Activated CD8-positive, alpha-beta T cell treated with anti-CD3 and anti-CD28 coated beads for 36 hours (primary cell): ENCODE measurements at regions not wholly inside any gene's neighbourhood (a gene's known extent, or its start where the extent isn't known, plus 50 kb on each side); places are given as distances from the start of the nearest gene placed in this dataset.

Experiments
- ATAC-seq: fragments of 200-7000 bp; cut with Tn5 transposase; one replicate; pipeline ENCODE4 v1.10.0; 2021; ENCODE audit warnings: mild to moderate bottlenecking, moderate library complexity
- CTCF ChIA-PET: fragments of 350-600 bp; sonication (Branson Sonifier 250); formaldehyde crosslinking; loops from one replicate; lab custom pipeline; 2021; ENCODE audit warnings: antibody characterized with exemption; lab: Charles Lee
- POLR2A ChIA-PET: fragments of 350-600 bp; sonication (Branson Sonifier 250); formaldehyde crosslinking; loops from one replicate; lab custom pipeline; 2021; ENCODE audit warnings: antibody characterized with exemption; lab: Charles Lee
- DNase-seq: peaks from one replicate; pipeline ENCODE4 v3.0.0-alpha.2; 2020
- H3K27ac Mint-ChIP-seq: one replicate; pipeline ENCODE4 v1.8.0; 2021; ENCODE audit warnings: mild to moderate bottlenecking, mixed read lengths
- H3K27me3 Mint-ChIP-seq: one replicate; pipeline ENCODE4 v1.8.0; 2021; ENCODE audit warnings: mixed read lengths
- H3K36me3 Mint-ChIP-seq: one replicate; pipeline ENCODE4 v1.8.0; 2021; ENCODE audit warnings: low read depth, mixed read lengths
- H3K4me1 Mint-ChIP-seq: one replicate; pipeline ENCODE4 v1.8.0; 2021; ENCODE audit warnings: low read depth, mixed read lengths
- H3K4me3 Mint-ChIP-seq: one replicate; pipeline ENCODE4 v1.8.0; 2021; ENCODE audit warnings: mild to moderate bottlenecking, moderate library complexity, mixed read lengths
- H3K9me3 Mint-ChIP-seq: one replicate; pipeline ENCODE4 v1.8.0; 2021; ENCODE audit warnings: mixed read lengths
- intact Hi-C: fragments of 100-400 bp; cut with micrococcal nuclease; formaldehyde crosslinking; loops from one replicate; pipeline ENCODE4 v1.10.0; 2022
- TF ChIP-seq, protein P1 (sequence below): fragments of 200-600 bp; IDR thresholded peaks from one replicate; pipeline ENCODE4 v1.8.0; 2022; ENCODE audit warnings: antibody characterized with exemption, mild to moderate bottlenecking

DNA sequence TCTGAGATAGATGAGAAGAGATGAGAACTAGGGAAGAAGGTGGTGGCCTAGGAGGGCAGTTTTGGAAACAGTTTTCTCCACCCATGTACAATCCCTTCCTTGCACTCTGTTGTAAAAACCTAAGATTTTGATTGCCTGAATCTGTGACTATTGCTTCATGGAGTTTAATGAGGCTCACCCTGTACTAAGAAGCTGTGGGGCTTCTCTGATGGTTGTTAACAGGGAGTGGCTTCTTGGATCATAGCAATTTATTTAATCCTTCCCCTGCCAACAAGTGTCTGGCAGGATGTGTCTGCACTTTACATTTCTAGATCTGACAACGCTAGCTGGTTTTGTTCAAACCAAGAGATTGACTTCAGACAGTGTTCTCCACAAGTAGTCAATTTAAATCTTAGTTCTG is 74.7 kb upstream of the C5orf46 start:
- Mint-ChIP-seq H3K4me1 (no peaks in the 10 kb centered on the region), H3K27ac (no peak overlapping the region), H3K4me3 (no peak overlapping the region), H3K27me3 (peaks cover 2% of the 10 kb centered on the region), H3K9me3 (no peaks in the 10 kb centered on the region), H3K36me3 (no peaks in the 10 kb centered on the region)
- no peak for DNase-seq
- TF ChIP-seq, protein P1, sequence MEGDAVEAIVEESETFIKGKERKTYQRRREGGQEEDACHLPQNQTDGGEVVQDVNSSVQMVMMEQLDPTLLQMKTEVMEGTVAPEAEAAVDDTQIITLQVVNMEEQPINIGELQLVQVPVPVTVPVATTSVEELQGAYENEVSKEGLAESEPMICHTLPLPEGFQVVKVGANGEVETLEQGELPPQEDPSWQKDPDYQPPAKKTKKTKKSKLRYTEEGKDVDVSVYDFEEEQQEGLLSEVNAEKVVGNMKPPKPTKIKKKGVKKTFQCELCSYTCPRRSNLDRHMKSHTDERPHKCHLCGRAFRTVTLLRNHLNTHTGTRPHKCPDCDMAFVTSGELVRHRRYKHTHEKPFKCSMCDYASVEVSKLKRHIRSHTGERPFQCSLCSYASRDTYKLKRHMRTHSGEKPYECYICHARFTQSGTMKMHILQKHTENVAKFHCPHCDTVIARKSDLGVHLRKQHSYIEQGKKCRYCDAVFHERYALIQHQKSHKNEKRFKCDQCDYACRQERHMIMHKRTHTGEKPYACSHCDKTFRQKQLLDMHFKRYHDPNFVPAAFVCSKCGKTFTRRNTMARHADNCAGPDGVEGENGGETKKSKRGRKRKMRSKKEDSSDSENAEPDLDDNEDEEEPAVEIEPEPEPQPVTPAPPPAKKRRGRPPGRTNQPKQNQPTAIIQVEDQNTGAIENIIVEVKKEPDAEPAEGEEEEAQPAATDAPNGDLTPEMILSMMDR: no peak
- ChIA-PET POLR2A (no interaction called here), CTCF (no interaction called here)
- no peak for ATAC-seq
- intact Hi-C loops: no loop called here

DNA sequence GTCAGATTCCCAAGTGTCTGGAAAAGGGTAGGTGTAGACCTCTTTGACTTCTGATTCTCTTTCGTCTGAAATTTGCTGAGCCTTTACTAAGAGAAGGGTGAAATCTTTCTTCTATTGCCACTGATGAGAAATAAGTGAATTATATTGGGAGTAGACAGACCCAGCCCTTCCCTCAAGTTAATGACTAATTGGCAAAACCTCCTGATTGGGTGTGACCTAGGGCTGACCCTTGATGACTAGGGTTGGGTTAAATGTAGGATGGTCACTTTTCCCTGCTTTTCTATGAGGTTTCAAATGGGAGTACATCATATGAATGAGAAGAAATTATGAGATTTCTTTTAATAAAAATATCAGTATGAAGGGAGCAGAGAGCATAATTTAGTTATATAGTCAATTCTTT is 73.4 kb upstream of the C5orf46 start:
- intact Hi-C loops: no loop called here
- peaks cover 2% of the 10 kb centered on the region for H3K27me3 Mint-ChIP-seq
- no peaks in the 10 kb centered on the region for H3K36me3 Mint-ChIP-seq
- TF ChIP-seq, protein P1: no peak
- CTCF ChIA-PET: no interaction called here
- no peaks in the 10 kb centered on the region for H3K4me1 Mint-ChIP-seq
- no peak overlapping the region for H3K27ac Mint-ChIP-seq
- no peak for DNase-seq
- no peaks in the 10 kb centered on the region for H3K9me3 Mint-ChIP-seq
- H3K4me3 Mint-ChIP-seq: no peak overlapping the region
- POLR2A ChIA-PET: no interaction called here
- ATAC-seq: no peak

DNA sequence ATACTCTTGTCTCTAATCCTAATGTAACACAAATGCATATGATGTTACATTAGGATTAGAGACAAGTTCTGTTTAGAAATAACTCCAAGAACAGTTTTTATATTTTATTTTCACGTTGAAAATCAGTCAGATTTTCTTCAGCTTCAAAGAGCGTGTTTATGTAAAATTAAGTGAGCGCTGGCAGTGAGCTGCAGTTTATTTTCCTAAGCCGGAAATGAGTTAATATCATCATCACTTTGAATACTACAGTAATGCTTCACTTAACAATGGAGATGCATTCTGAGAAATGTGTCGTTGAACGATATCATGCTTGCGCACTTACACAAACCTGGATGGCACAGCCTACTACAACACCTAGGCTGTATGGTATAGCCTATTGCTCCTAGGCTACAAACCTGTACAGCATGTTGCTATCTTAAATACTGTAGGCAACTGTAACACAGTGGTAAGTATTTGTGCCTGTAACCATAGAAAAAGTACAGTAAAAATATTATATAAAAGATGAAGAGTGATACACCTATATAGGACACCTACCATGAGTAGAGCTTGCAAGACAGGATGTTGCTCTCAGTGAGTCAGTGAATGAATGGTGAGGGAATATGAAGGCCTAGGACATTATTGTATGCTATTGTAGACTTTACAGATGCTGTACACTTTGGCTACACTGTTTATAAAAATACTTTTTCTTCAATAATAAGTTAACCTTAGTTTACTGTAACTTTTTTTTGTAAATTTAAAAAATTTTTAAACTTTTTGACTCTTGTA is 65.9 kb upstream of the C5orf46 start:
- H3K27me3 Mint-ChIP-seq: no peaks in the 10 kb centered on the region
- no peaks in the 10 kb centered on the region for H3K4me1 Mint-ChIP-seq
- H3K9me3 Mint-ChIP-seq: no peaks in the 10 kb centered on the region
- no peak overlapping the region for H3K27ac Mint-ChIP-seq
- intact Hi-C loops: no loop called here
- H3K4me3 Mint-ChIP-seq: no peak overlapping the region
- TF ChIP-seq, protein P1: no peak
- no peaks in the 10 kb centered on the region for H3K36me3 Mint-ChIP-seq
- CTCF ChIA-PET: no interaction called here
- ATAC-seq (no peak), DNase-seq (no peak)
- POLR2A ChIA-PET: no interaction called here

DNA sequence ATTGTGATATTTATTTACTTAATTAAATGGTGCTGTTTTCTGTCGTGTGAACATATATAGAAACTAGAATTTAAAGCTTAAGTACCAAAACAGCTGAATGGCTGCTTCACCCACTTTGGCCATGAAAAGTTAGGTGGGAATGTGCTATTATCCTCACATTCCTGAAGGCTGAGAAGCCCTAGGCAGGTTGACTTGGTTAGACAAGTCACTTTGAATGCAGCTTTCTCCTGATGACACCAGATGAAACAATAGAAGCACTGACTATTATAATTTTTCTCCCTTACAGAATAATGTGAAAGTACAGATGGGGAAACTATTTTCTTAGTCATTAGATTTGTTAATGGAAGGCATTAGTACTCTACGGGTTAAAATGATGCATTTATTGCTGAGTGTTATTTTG is 65.1 kb upstream of the C5orf46 start:
- H3K27ac Mint-ChIP-seq: no peak overlapping the region
- ChIA-PET CTCF (no interaction called here), POLR2A (no interaction called here)
- H3K27me3 Mint-ChIP-seq: no peaks in the 10 kb centered on the region
- no peak for DNase-seq
- no peak for ATAC-seq
- TF ChIP-seq, protein P1: no peak
- no peaks in the 10 kb centered on the region for H3K9me3 Mint-ChIP-seq
- H3K36me3 Mint-ChIP-seq: no peaks in the 10 kb centered on the region
- no peaks in the 10 kb centered on the region for H3K4me1 Mint-ChIP-seq
- intact Hi-C loops: no loop called here
- no peak overlapping the region for H3K4me3 Mint-ChIP-seq

DNA sequence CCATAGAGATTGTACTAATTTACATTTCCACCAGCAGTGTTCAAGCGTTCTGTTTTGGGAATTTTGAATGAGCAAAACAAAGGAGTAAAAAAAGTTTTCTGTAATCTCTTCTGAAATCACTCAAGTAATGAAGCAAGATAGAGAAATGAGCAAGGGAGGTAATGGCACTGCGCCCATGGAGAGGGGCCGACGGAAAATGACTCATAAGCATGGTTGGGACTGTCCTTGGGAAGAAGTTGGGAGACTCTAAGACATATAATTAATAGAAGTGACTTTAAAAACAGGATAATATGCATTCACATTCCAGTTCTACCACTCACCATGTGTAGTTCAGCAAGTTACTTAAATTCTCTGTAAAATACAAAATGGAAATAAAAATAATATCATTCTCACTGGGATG is 62.5 kb upstream of the C5orf46 start:
- H3K4me1 Mint-ChIP-seq: no peaks in the 10 kb centered on the region
- ATAC-seq: no peak
- no peak for DNase-seq
- TF ChIP-seq, protein P1: no peak
- POLR2A ChIA-PET: no interaction called here
- CTCF ChIA-PET: no interaction called here
- H3K27me3 Mint-ChIP-seq: peaks cover 5% of the 10 kb centered on the region
- H3K27ac Mint-ChIP-seq: no peak overlapping the region
- H3K9me3 Mint-ChIP-seq: no peaks in the 10 kb centered on the region
- intact Hi-C loops: no loop called here
- no peaks in the 10 kb centered on the region for H3K36me3 Mint-ChIP-seq
- no peak overlapping the region for H3K4me3 Mint-ChIP-seq
